SK-N-SH treated with all-trans-retinoic acid at 6 μM for 48 hours (cell line): ENCODE measurements at regions not wholly inside any gene's neighbourhood (a gene's known extent, or its start where the extent isn't known, plus 50 kb on each side); places are given as distances from the start of the nearest gene placed in this dataset.

Experiments
- ATAC-seq: fragments of 200-7000 bp; cut with Tn5 transposase; 3 replicates; pipeline ENCODE4 v1.9.1; 2020; ENCODE audit warnings: mild to moderate bottlenecking, moderate library complexity
- ARNTL ChIP-seq: fragments of 450-650 bp; formaldehyde crosslinking; IDR thresholded peaks from 2 replicates; pipeline ENCODE4 v1.5.0; 2020; ENCODE audit warnings: low read depth, mild to moderate bottlenecking, moderate library complexity, borderline replicate concordance
- BACH2 ChIP-seq: fragments of 250-450 bp; sonication (Bioruptor Pico); IDR thresholded peaks from 2 replicates; pipeline ENCODE4 v1.9.0; 2021; ENCODE audit warnings: mild to moderate bottlenecking, borderline replicate concordance
- CSDC2 ChIP-seq: fragments of 250-450 bp; sonication (Bioruptor Pico); IDR thresholded peaks from 2 replicates; pipeline ENCODE4 v1.5.0; 2020; ENCODE audit warnings: mild to moderate bottlenecking, moderate library complexity
- ESRRG ChIP-seq: fragments of 250-450 bp; sonication (Bioruptor Pico); IDR thresholded peaks from 2 replicates; pipeline ENCODE4 v1.6.1; 2021; ENCODE audit warnings: mild to moderate bottlenecking
- GLIS3 ChIP-seq: fragments of 250-450 bp; sonication (Bioruptor Pico); IDR thresholded peaks from 2 replicates; pipeline ENCODE4 v1.5.0; 2020; ENCODE audit warnings: mild to moderate bottlenecking, moderate library complexity
- ISL1 ChIP-seq: fragments of 250-450 bp; sonication (Bioruptor Pico); IDR thresholded peaks from 2 replicates; pipeline ENCODE4 v2.1.2; 2022; ENCODE audit warnings: mild to moderate bottlenecking, moderate library complexity
- OSR1 ChIP-seq: fragments of 250-450 bp; sonication (Bioruptor Pico); IDR thresholded peaks from 2 replicates; pipeline ENCODE4 v1.8.0; 2022; ENCODE audit warnings: moderate library complexity, mild to moderate bottlenecking, inconsistent platforms
- POU6F1 ChIP-seq: fragments of 250-450 bp; sonication (Bioruptor Pico); IDR thresholded peaks from 2 replicates; pipeline ENCODE4 v1.8.0; 2021; ENCODE audit warnings: low read depth, mild to moderate bottlenecking, moderate library complexity, borderline replicate concordance
- PPARA ChIP-seq: fragments of 250-450 bp; sonication (Bioruptor Pico); IDR thresholded peaks from 2 replicates; pipeline ENCODE4 v1.5.0; 2020; ENCODE audit warnings: mild to moderate bottlenecking, borderline replicate concordance
- SNAI2 ChIP-seq: fragments of 250-450 bp; sonication (Bioruptor Pico); IDR thresholded peaks from 2 replicates; pipeline ENCODE4 v1.5.0; 2020; ENCODE audit warnings: mild to moderate bottlenecking, moderate library complexity
- TCF4 ChIP-seq: fragments of 250-450 bp; sonication (Bioruptor Pico); IDR thresholded peaks from 2 replicates; pipeline ENCODE4 v1.8.0; 2021; ENCODE audit warnings: mild to moderate bottlenecking, moderate library complexity, borderline replicate concordance
- TOX ChIP-seq: fragments of 250-450 bp; sonication (Bioruptor Pico); IDR thresholded peaks from 2 replicates; pipeline ENCODE4 v1.8.0; 2021; ENCODE audit warnings: mild to moderate bottlenecking, moderate library complexity, borderline replicate concordance
- TSHZ2 ChIP-seq: fragments of 250-450 bp; sonication (Bioruptor Pico); IDR thresholded peaks from 2 replicates; pipeline ENCODE4 v1.5.0; 2020; ENCODE audit warnings: mild to moderate bottlenecking, moderate library complexity
- ZC3H10 ChIP-seq: fragments of 250-450 bp; sonication (Bioruptor Pico); IDR thresholded peaks from 2 replicates; pipeline ENCODE4 v1.5.1; 2021; ENCODE audit warnings: mild to moderate bottlenecking, moderate library complexity
- ZFP3 ChIP-seq: fragments of 250-450 bp; sonication (Bioruptor Pico); IDR thresholded peaks from 2 replicates; pipeline ENCODE4 v1.5.0; 2020; ENCODE audit warnings: mild to moderate bottlenecking, moderate library complexity
- ZNF565 ChIP-seq: fragments of 450-650 bp; formaldehyde crosslinking; conservative IDR thresholded peaks from 2 replicates; pipeline ENCODE4 v1.5.0; 2020; ENCODE audit warnings: low read depth, mild to moderate bottlenecking, moderate library complexity
- ZNF70 ChIP-seq: fragments of 450-650 bp; formaldehyde crosslinking; IDR thresholded peaks from 2 replicates; pipeline ENCODE4 v1.5.0; 2020; ENCODE audit warnings: mild to moderate bottlenecking, moderate library complexity
- ZNF8 ChIP-seq: fragments of 450-650 bp; formaldehyde crosslinking; IDR thresholded peaks from 2 replicates; pipeline ENCODE4 v1.5.0; 2020; ENCODE audit warnings: mild to moderate bottlenecking, moderate library complexity
- TF ChIP-seq, protein P1 (sequence below): fragments of 250-450 bp; sonication (Bioruptor Pico); IDR thresholded peaks from 2 replicates; pipeline ENCODE4 v1.5.1; 2021; ENCODE audit warnings: mild to moderate bottlenecking, moderate library complexity
- TF ChIP-seq, protein P2 (sequence below): fragments of 250-450 bp; sonication (Bioruptor Pico); IDR thresholded peaks from 2 replicates; pipeline ENCODE4 v1.5.1; 2020; ENCODE audit warnings: low read depth, mild to moderate bottlenecking, moderate library complexity

- TF ChIP-seq OSR1 (CRISPR knock-in tag): no peak
- TF ChIP-seq TOX (CRISPR knock-in tag): no peak
- no peak for TF ChIP-seq TCF4
- TF ChIP-seq ZNF8 (CRISPR knock-in tag): no peak
- TF ChIP-seq CSDC2 (CRISPR knock-in tag): no peak
- TF ChIP-seq BACH2 (CRISPR knock-in tag): no peak
- no peak for TF ChIP-seq GLIS3 (CRISPR knock-in tag)
- TF ChIP-seq, protein P1, sequence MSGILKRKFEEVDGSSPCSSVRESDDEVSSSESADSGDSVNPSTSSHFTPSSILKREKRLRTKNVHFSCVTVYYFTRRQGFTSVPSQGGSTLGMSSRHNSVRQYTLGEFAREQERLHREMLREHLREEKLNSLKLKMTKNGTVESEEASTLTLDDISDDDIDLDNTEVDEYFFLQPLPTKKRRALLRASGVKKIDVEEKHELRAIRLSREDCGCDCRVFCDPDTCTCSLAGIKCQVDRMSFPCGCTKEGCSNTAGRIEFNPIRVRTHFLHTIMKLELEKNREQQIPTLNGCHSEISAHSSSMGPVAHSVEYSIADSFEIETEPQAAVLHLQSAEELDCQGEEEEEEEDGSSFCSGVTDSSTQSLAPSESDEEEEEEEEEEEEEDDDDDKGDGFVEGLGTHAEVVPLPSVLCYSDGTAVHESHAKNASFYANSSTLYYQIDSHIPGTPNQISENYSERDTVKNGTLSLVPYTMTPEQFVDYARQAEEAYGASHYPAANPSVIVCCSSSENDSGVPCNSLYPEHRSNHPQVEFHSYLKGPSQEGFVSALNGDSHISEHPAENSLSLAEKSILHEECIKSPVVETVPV (CRISPR knock-in tag): no peak
- no peak for TF ChIP-seq ZNF565
Measured at GRCh38 chr7:20958572-20958971, 171.9 kb upstream of the SP8 start (continued).

GRCh38 chr7:20959281-20959680 is 172.6 kb upstream of the SP8 start:
- no peak for ATAC-seq
- TF ChIP-seq CSDC2 (CRISPR knock-in tag) (no peak), ZC3H10 (no peak), POU6F1 (CRISPR knock-in tag) (no peak), ESRRG (CRISPR knock-in tag) (no peak), SNAI2 (CRISPR knock-in tag) (no peak), ZFP3 (CRISPR knock-in tag) (no peak), ARNTL (CRISPR knock-in tag) (no peak), BACH2 (CRISPR knock-in tag) (no peak), OSR1 (CRISPR knock-in tag) (no peak), ZNF8 (CRISPR knock-in tag) (no peak), TSHZ2 (CRISPR knock-in tag) (no peak), ISL1 (CRISPR knock-in tag) (no peak)
- TF ChIP-seq, protein P1 (CRISPR knock-in tag): no peak
- TF ChIP-seq, protein P2, sequence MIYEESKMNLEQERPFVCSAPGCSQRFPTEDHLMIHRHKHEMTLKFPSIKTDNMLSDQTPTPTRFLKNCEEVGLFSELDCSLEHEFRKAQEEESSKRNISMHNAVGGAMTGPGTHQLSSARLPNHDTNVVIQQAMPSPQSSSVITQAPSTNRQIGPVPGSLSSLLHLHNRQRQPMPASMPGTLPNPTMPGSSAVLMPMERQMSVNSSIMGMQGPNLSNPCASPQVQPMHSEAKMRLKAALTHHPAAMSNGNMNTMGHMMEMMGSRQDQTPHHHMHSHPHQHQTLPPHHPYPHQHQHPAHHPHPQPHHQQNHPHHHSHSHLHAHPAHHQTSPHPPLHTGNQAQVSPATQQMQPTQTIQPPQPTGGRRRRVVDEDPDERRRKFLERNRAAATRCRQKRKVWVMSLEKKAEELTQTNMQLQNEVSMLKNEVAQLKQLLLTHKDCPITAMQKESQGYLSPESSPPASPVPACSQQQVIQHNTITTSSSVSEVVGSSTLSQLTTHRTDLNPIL (CRISPR knock-in tag): no peak

- ATAC-seq: no peak
- TF ChIP-seq TSHZ2 (CRISPR knock-in tag) (no peak), ESRRG (CRISPR knock-in tag) (no peak), GLIS3 (CRISPR knock-in tag) (no peak), SNAI2 (CRISPR knock-in tag) (no peak), PPARA (CRISPR knock-in tag) (no peak), ZNF70 (no peak), ZFP3 (CRISPR knock-in tag) (no peak)
Measured at GRCh38 chr7:20963556-20964280, 177.0 kb upstream of the SP8 start.
